HEK293T (cell line): ENCODE measurements at regions not wholly inside any gene's neighbourhood (a gene's known extent, or its start where the extent isn't known, plus 50 kb on each side); places are given as distances from the start of the nearest gene placed in this dataset.

Experiments
- BHLHE40 ChIP-seq: fragments of 450-650 bp; IDR thresholded peaks from 2 replicates; pipeline ENCODE4 v1.6.1; 2016; ENCODE audit warnings: mild to moderate bottlenecking, moderate library complexity, borderline replicate concordance
- NFRKB ChIP-seq: fragments of 450-650 bp; IDR thresholded peaks from 2 replicates; pipeline ENCODE4 v1.6.1; 2016; ENCODE audit warnings: mild to moderate bottlenecking, moderate library complexity

DNA sequence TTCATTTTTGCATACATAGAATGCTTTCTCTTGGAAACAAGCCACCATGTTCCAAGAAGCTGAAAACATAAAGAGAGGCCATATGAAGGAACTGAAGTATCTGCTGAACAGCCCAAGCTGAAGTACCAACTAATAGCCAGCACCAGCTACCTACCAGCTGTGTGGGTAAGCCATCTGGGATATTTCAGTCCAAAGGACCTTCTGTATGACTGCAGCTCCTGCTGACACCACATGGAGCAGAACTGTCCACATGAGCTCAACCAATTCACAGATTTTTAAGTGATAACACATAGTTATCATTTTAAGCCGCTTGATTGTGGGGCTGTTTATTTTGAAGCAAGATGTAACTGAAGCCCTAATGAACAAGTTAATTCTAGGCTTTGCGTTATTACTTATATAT lies 621.1 kb upstream of the KLHL1 start:
- TF ChIP-seq BHLHE40: no peak
- TF ChIP-seq NFRKB: no peak
